HG02938 (cell line): ENCODE measurements at regions not wholly inside any gene's neighbourhood (a gene's known extent, or its start where the extent isn't known, plus 50 kb on each side); places are given as distances from the start of the nearest gene placed in this dataset.

Source experiments
- ATAC-seq: cut with Tn5 transposase; IDR thresholded peaks from one replicate; pipeline ENCODE4 v1.9.1; 2021; ENCODE audit warnings: mild to moderate bottlenecking, moderate library complexity; ENCODE audit not compliant: unreplicated experiment

DNA sequence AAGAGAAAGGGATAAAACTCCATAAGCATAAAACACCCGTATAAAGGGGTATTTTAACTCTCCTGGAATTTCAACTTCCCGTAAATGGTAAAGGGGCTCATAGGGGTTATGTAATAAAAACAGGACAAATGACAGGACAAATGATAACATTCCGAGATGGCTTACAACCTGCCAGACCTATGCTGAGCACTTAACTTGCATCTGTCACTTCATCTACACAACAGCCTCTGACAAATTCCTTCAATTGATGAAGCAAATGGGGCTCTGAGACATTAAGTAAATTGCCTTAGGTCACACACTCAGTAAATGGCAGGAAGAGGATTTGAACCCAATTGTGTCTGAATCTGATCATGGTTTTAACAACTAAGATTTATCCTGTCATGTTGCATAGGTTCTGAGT, 327.6 kb upstream of the SNX7 start:
- ATAC-seq: no peak

DNA sequence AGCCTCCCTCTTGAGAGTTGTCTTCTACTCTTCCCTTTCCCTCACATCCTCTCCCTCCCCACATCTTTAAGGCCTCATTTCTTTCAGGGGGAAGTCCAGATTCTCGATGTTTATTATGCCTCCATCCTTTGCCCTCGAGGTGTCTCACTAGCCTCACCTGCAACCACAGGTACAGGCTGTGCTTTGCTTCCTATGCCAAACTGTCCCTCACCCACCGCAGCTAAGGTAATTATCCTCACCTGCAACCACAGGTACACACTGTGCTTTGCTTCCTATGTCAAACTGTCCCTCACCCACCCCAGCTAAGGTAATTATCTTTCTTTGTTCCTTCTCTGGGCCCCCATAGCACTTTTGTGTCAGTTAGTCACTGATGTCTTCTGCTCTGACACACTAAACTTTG, 328.1 kb upstream of the SNX7 start:
- ATAC-seq: no peak

DNA sequence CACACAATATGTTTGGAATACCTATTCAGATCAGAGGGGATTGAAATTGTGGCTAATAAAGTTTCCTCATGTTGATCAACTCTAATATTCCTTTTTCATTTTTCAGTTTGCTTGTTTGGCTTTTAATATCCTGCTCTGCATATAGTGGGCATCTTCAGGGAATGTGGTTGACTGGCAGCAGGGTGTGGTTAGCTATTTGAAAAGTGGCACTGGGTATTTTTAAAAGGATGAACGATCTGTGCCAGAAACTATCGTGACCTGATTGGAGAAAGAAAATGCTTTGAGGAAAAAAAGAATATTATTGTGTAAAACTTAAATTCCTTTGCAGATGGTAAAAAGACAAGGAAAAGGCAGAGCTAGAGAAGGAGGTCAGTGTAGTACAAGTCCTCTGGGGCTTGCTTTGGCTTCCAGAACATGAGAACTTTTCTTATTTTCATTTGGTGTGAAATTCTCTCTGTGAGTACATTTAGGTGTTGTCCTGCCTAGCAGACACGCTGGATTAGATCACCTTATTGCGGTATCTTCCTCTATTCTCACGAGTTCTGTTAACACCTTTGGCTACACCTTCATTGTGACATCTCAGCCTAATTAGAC, 329.7 kb upstream of the SNX7 start:
- no peak for ATAC-seq

DNA sequence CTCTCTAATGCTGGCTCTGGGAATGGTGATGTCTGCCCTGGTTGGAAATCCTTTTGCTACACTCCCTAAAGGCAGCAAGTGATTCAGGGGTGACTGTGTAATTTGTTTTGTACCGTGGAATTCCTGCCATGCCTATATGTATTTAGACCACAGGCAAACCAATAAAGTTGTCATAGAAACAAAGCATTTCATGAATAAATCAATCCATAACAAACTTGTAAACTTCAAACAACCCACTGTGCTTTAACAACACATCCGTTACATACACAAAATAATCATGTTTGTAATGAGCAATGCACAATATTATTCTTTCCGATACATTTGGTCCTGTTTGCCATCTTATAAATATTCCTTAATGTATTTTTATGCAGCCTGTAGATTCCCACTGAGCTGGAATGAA, 330.3 kb upstream of the SNX7 start:
- no peak for ATAC-seq

DNA sequence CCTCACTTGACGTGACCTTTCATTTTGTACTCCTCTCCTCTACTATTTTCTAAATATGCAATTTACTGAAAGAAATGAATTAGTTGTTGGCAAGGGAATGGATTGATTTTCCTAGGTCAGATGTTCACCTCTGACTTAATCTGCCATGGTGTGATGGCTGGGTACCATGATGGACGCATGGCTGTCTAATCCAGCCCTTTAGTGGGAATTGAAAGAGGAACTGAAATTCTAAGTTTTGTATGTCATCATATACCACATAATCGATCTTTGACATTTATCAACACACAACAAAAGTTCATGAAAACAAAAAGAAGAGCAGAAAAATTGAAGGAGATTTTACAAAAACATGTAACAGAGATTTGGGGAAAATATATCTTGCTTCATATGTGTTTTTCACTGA, 331.3 kb upstream of the SNX7 start:
- ATAC-seq: no peak

DNA sequence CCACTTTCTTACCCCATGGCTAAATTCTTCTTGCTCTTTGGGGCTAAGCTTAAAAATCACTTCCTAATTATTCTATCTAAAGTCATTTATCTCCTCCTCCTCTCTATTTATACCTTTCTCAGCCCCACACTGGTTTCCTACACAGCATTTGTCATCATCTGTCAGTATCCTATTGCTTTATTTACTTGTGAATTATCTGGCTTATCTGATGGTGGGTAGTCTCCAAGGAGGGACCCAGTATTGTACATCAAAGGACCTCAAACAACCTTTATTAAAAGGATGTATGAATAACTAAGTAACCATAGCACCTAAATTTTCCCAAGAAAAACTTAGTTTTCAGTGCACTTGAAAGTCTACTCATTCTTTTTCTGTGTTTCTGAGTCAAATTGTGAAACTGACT, 332.7 kb upstream of the SNX7 start:
- no peak for ATAC-seq

- no peak for ATAC-seq
These were observed 334.2 kb upstream of the SNX7 start for GRCh38 chr1:98327220-98327861.

DNA sequence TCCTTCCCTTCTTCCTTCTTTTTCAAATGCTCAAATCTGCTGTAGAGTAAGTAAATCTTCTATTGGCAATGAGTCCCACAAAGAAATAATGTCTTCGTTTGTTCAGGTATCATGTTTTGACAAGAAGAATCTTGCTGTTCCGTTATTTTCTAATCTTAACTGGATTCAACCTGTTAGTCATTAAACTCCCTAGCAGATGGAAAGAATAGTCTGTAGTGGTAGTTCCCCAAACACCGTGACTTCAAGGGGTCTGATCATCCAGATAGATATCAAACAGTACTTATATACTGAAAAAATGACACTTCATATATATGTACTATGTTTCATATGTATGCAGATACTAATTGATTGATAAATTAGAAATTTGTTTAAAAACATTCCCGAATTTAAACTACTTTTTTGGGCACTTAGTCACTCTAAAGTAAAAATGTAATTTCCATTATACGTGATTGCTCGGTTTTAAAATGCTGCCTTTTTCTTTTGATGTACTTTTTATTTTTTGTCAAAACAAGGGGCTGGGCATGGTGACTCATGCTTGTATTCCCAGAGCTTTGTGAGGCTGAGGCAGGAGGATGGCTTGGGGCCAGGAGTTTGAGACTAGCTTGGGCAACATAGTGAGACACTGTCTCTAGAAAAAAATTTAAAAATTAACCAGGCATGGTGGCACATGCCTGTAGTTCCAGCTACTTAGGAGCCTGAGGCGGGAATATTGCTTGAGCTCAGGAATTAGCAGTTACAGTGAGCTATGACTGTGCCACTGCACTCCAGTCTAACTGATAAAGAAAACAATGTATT, 335.7 kb upstream of the SNX7 start:
- ATAC-seq: no peak

- ATAC-seq: no peak
These were observed 337.6 kb upstream of the SNX7 start for GRCh38 chr1:98323906-98324358.

- no peak for ATAC-seq
These were observed 338.1 kb upstream of the SNX7 start for GRCh38 chr1:98323388-98323787.

GRCh38 chr1:98322966-98323365, 338.6 kb upstream of the SNX7 start:
- ATAC-seq: no peak

DNA sequence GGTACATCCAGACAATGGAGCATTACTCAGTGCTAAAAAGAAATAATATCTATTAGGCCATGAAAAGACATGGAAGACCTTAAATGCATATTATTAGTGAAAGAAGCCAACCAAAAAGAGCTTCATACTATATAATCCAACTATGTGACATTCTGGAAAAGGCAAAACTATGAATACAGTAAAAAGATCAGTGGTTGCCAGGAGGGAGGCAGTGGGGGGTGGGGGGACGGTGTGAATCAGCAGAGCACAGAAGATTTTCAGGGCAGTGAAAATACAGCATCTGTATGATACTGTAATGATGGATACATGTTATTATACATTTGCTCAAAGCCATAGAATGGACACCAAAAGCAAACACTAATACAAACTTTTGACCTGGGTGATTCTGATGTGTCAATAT, 339.4 kb upstream of the SNX7 start:
- no peak for ATAC-seq

DNA sequence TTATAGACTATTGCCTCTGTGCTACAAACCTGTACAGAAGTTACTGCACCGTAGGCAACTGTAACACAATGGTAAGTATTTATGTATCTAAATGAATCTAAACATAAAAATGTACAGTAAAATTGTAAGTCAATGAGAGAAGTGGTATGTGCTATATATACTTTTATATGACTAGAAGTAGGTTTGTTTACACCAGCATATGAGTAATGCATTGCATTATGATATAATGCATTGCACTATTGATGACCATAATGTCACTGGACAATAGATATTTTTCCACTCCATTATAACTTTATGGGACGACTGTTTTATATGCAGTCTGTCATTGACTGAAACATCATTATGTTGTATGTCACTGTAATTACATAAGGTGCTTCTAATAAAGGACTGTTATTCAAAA, 340.3 kb upstream of the SNX7 start:
- ATAC-seq: no peak

DNA sequence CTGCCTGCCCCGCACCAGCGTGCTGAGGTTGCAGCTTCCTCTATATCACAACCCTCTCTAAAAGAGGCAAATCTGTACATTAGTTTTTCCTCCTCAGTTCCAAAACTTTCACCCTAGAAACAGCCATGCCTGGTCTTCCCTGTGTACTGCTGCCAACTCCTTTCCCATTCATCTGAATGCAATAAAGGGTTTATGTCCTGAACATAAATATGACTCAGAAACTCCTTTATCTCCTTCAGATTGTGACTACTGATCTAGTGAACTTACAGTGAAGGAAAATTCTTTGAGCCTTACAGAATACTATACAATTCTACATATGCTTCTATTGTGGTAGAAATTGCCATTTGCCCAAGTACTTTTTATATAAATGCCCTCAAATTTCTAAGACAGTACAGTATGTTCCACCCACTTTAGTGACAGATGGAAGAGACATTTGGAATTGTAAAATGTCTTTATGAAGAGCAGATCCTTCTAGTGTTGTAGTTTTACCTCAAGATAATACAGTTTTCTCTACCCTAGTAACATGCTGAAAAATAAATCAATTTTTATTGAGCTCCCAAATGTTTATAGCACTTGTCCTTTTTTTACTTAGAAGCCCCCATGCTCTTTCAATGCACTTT, 345.1 kb upstream of the SNX7 start:
- ATAC-seq: no peak

GRCh38 chr1:98315309-98315708, 346.2 kb upstream of the SNX7 start:
- ATAC-seq: no peak

GRCh38 chr1:98314601-98315000, 346.9 kb upstream of the SNX7 start:
- no peak for ATAC-seq

GRCh38 chr1:98306517-98307089, 354.9 kb upstream of the SNX7 start:
- no peak for ATAC-seq

GRCh38 chr1:98305362-98305761, 356.2 kb upstream of the SNX7 start:
- no peak for ATAC-seq

- ATAC-seq: no peak
These were observed 356.6 kb upstream of the SNX7 start for GRCh38 chr1:98304888-98305287.

- no peak for ATAC-seq
These were observed 361.7 kb upstream of the SNX7 start for GRCh38 chr1:98299861-98300260.

DNA sequence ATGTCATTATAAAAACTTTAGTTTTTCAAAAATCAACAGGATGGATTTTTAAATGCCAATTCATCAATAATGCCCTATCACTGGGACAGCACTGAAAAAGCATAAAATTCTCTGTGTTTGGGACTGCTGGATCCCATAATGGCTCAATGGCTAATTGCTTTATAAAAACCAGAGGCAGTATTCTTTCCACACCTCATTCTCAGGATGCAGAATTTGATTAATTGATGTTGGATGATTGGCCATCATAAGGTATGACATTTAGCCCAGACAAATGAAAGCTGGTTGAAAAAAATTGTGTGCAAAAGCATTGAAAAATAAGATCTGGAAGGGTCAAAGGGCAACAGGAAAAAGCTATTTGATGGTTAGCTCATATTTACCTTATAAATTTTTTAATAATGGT, 362.2 kb upstream of the SNX7 start:
- ATAC-seq: no peak
